ENCODE measurements at regions not wholly inside any gene's neighbourhood (a gene's known extent, or its start where the extent isn't known, plus 50 kb on each side); places are given as distances from the start of the nearest gene placed in this dataset.
A peak's percentile ranks its signal among the peaks of the same experiment; 100 is the strongest.

- H3K27me3 ChIP-seq, result no peaks in the 10 kb centered on the region
- WGBS, 2 donors, result 77 to 91% methylated on average over 7 to 9 of the region's 9 CpGs
- DNase-seq, result no peak
- H3K9me3 ChIP-seq, result no peaks in the 10 kb centered on the region
- no peaks in the 10 kb centered on the region for H3K36me3 ChIP-seq (ENCODE audit: low read depth, missing control alignments)
- TF ChIP-seq POLR2A (IDR thresholded peaks at IDR 0.05) (no peak), CTCF (IDR thresholded peaks at IDR 0.05) (no peak)
- no peak overlapping the region for H3K27ac ChIP-seq
- no peaks in the 10 kb centered on the region for H3K4me1 ChIP-seq
- H3K4me3 ChIP-seq, result no peak overlapping the region
- intact Hi-C loops (cut with DNase I; ENCODE audit: low total_unique reads), result no loop called here
Observed at GRCh38 chr3:10762611-10763247, 53.3 kb upstream of the SLC6A11 start.

DNA sequence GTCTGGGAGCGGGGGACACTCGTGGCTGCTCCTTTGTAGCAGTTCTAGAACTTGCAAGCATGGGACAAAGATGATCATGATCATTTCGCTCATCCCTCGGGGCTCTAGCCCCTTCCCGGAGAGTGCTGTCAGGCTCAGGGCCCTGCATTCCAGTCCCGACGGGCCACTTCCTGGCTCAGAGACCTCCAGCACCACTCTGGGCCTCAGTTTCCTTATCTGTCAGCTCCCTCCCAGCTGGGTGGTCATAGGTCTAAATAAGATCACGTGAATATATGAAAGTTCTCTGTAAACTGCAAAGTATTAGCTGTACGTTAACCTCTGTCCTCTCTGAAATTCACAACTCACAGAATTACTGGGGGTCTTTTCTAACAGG is 52.8 kb upstream of the SLC6A11 start:
- intact Hi-C loops (cut with DNase I; ENCODE audit: low total_unique reads), result no loop called here
- Histone ChIP-seq H3K4me3 (no peak overlapping the region), H3K27me3 (no peaks in the 10 kb centered on the region), H3K36me3 (ENCODE audit: low read depth, missing control alignments) (no peaks in the 10 kb centered on the region), H3K4me1 (no peaks in the 10 kb centered on the region), H3K9me3 (no peaks in the 10 kb centered on the region), H3K27ac (no peak overlapping the region)
- no peak for DNase-seq
- TF ChIP-seq CTCF (IDR thresholded peaks at IDR 0.05) (no peak), POLR2A (IDR thresholded peaks at IDR 0.05) (no peak)
- WGBS, 2 donors, result 91 to 93% methylated on average over 9 of the region's 9 CpGs

GRCh38 chr3:10763817-10764258 is 52.2 kb upstream of the SLC6A11 start:
- TF ChIP-seq POLR2A (IDR thresholded peaks at IDR 0.05), result no peak
- no peak for TF ChIP-seq CTCF (IDR thresholded peaks at IDR 0.05)
- Histone ChIP-seq H3K4me3 (peak overlapping the region in 1 of 2 donors; percentile 8), H3K9me3 (no peaks in the 10 kb centered on the region), H3K36me3 (ENCODE audit: low read depth, missing control alignments) (no peaks in the 10 kb centered on the region), H3K27me3 (no peaks in the 10 kb centered on the region), H3K27ac (no peak overlapping the region), H3K4me1 (no peaks in the 10 kb centered on the region)
- WGBS, 2 donors, result 76 to 83% methylated on average over 9 to 10 of the region's 10 CpGs
- DNase-seq, result no peak
- intact Hi-C loops (cut with DNase I; ENCODE audit: low total_unique reads), result no loop called here

DNA sequence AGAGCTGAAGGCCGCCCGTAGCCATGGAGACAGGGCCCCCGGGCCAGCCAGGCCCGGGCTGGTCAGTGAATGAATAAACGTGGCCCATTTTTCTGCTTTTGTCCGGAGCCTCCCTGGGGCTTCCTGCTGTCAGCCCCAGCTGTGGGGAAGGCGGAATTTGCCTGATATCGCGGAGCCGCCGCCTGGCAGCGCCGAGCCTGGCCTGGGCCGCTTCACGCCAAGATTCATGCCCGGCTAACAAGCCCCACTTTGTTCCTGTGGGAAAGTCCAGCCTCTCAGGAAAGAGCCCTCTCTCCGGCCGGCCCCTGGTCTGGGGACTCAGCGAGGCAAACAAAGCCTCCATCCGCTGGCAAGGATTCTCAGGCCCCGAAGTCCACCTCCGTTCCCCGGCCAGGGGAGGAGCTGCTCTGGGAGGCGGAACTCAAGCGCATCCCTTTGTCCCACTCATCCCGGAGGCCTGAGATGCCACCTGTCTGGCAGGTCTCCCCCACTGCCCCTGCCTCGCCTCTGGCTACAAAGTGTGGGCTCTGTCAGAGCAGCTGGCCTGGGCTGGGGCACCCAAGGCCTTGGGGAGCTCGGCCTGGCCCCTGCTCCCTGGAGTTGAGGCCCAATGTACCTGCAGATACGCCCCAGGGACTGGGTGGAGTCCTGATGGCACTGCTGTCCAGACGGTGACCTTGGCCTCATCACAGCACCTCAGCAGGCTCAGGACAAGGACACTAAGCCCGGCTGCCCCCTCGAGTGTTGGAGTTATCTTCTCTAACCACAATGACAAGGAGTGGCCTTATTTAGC is 51.6 kb upstream of the SLC6A11 start:
- intact Hi-C loops (cut with DNase I; ENCODE audit: low total_unique reads), result no loop called here
- Histone ChIP-seq H3K27ac (no peak overlapping the region), H3K27me3 (no peaks in the 10 kb centered on the region), H3K36me3 (ENCODE audit: low read depth, missing control alignments) (no peaks in the 10 kb centered on the region), H3K9me3 (no peaks in the 10 kb centered on the region), H3K4me1 (no peaks in the 10 kb centered on the region), H3K4me3 (peak overlapping the region in 1 of 2 donors; percentile 8)
- DNase-seq, result no peak
- TF ChIP-seq CTCF (IDR thresholded peaks at IDR 0.05), result no peak
- no peak for TF ChIP-seq POLR2A (IDR thresholded peaks at IDR 0.05)
- 53 to 67% methylated on average over 1 to 32 of the region's 32 CpGs for WGBS, 2 donors

All from testis (tissue), 2 donors.